ENCODE measurements at regions not wholly inside any gene's neighbourhood (a gene's known extent, or its start where the extent isn't known, plus 50 kb on each side); places are given as distances from the start of the nearest gene placed in this dataset.

DNA sequence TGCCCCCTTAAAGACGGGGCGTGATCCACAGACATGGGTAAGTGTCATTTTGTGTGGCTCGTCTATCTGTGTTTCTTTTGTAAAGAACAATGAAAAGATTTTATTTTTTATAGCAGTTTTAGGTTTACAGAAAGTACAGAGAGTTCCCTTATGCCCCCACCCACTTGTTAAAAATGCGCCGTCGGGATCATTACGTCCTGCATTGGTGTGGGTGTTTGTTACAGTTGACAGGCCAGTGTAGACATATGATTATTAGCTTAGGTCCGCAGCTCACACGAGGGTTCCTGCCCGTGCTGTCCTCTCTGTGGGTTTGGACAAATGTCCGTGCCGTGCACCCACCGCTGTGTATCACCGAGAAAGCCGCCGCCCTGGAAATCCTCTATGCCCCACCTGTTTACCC lies 50.5 kb downstream of the RGS12 start:
- no peak for DNase-seq (ENCODE audit: low read depth)
- TF ChIP-seq, protein P1, sequence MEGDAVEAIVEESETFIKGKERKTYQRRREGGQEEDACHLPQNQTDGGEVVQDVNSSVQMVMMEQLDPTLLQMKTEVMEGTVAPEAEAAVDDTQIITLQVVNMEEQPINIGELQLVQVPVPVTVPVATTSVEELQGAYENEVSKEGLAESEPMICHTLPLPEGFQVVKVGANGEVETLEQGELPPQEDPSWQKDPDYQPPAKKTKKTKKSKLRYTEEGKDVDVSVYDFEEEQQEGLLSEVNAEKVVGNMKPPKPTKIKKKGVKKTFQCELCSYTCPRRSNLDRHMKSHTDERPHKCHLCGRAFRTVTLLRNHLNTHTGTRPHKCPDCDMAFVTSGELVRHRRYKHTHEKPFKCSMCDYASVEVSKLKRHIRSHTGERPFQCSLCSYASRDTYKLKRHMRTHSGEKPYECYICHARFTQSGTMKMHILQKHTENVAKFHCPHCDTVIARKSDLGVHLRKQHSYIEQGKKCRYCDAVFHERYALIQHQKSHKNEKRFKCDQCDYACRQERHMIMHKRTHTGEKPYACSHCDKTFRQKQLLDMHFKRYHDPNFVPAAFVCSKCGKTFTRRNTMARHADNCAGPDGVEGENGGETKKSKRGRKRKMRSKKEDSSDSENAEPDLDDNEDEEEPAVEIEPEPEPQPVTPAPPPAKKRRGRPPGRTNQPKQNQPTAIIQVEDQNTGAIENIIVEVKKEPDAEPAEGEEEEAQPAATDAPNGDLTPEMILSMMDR (IDR thresholded peaks at IDR 0.05; ENCODE audit: insufficient read depth, low read depth, low read length, missing control alignments): no peak
- no peak overlapping the region for H3K4me3 ChIP-seq (ENCODE audit: low read depth, low read length)

DNA sequence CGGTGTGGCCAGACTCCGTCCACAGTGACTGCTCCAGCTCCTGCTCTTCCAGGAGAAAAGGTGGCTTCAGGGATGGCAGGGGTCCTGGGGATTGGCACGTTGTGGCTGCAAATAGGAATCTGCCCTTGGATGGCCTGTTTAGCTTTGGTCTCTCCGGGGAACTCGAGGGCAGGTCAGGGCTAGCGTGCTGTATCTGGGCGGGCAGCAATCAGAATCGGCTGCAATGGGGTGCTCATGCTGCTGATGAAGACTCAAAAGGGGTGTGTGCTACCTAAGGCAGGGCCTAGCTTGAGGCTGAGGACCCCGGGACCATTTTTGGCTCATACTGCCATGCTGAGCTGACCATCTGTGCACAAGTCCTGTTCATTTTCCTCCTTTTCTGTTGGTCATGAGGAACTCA lies 51.3 kb downstream of the RGS12 start:
- TF ChIP-seq, protein P1 (IDR thresholded peaks at IDR 0.05; ENCODE audit: insufficient read depth, low read depth, low read length, missing control alignments): no peak
- DNase-seq (ENCODE audit: low read depth): no peak
- H3K4me3 ChIP-seq (ENCODE audit: low read depth, low read length): no peak overlapping the region

DNA sequence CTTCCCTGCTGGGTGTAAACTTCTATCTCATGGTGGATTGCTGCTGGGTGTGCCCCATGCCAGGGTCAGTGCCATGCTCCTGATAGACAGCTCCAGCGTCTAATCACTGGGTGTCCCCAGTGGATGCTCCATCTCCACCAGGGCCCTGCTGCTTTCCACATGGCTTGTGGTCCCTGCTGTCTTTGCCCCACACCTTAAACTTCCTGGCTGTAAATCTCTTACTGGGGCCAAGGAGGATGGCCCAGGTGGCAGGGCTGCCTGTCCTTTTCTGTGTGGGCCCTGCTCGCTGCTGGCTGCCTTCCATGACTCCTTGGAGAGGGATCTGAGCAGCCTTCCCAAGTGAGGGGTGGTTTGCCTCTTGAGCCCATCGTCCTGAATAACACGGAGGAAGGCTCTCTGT lies 51.8 kb downstream of the RGS12 start:
- TF ChIP-seq, protein P1 (IDR thresholded peaks at IDR 0.05; ENCODE audit: insufficient read depth, low read depth, low read length, missing control alignments): no peak
- no peak for DNase-seq (ENCODE audit: low read depth)
- no peak overlapping the region for H3K4me3 ChIP-seq (ENCODE audit: low read depth, low read length)

DNA sequence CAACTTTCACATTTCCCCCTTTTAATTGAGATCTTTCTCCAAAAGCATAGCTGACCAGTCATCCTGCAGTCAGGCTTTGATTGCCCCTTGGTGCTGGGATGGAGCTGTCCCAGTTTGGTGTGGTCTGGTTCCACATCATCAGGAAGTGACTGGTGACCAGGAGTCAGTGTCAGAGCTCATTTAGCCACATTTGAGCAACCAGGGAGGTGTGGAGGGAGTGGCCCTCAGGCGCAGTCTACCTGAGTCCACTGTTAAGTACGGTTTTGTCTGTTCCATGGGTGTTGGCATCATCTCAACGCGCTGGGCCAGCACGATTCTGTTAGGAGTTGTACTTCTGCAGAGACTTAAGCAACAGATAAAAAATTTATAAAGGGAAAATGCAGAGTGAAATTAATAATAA lies 52.6 kb downstream of the RGS12 start:
- no peak for DNase-seq (ENCODE audit: low read depth)
- H3K4me3 ChIP-seq (ENCODE audit: low read depth, low read length): no peak overlapping the region
- TF ChIP-seq, protein P1 (IDR thresholded peaks at IDR 0.05; ENCODE audit: insufficient read depth, low read depth, low read length, missing control alignments): no peak

DNA sequence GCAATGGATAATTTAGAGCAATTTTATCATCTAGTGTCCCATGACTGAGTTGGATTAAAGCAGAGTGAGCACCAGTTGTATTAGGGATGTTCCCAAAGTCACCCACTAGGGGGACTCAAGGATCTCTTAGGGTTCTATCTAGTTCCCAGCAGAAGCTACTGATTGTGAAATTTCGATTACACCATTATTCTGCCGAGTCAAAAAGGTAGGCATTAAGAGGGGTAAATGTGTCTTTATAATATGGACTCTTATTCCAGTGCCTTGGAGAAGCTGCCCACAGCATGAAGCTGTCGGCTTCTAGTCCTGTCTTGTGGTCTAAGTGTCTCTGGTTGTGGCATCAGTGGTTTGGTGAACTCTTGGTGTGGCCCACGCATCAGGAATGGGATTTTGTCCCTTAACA lies 53.3 kb downstream of the RGS12 start:
- TF ChIP-seq, protein P1 (IDR thresholded peaks at IDR 0.05; ENCODE audit: insufficient read depth, low read depth, low read length, missing control alignments): peak; percentile 87
- DNase-seq (ENCODE audit: low read depth): peak; percentile 79
- H3K4me3 ChIP-seq (ENCODE audit: low read depth, low read length): no peak overlapping the region

DNA sequence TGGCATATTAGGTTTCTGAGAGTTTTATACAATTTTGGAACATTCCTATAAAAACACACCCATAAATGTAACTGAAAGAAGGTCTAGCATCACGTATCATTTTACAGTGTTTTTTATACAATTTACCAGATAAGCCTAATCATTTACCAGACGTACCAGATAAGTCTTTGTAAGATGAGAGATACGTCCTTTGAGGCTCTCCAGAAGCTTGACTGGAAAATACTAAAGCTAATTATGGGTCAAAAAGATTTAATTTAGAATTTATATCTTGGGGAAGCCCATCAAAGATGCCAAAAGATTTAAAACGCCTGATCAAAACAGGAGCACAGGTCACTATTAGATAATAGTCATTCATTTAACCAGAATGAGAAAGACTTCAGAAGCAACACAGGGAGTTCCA lies 55.0 kb downstream of the RGS12 start:
- TF ChIP-seq, protein P1 (IDR thresholded peaks at IDR 0.05; ENCODE audit: insufficient read depth, low read depth, low read length, missing control alignments): no peak
- no peak overlapping the region for H3K4me3 ChIP-seq (ENCODE audit: low read depth, low read length)

DNA sequence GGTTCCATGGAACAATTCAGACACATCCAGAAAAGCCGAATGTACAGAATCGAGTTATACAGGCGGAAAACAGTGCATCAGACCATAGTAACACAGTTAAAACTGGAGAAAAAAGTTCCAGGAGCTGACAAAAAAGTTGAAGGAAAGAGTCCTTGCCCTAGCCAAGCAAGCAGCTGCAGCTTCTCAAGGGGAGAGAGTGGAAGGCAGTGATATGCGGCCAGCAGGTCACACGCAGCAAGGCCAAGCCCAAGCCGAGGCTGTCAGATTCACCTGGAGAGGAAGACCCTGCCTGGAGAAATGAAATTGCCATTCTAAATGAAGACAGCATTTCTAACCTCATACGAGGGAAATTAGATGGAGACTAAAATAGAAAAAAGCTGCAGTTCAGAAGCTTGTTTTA lies 55.8 kb downstream of the RGS12 start:
- TF ChIP-seq, protein P1 (IDR thresholded peaks at IDR 0.05; ENCODE audit: insufficient read depth, low read depth, low read length, missing control alignments): no peak
- no peak for DNase-seq (ENCODE audit: low read depth)
- no peak overlapping the region for H3K4me3 ChIP-seq (ENCODE audit: low read depth, low read length)

More for the DNA sequence above, 55.0 kb downstream of the RGS12 start:
- DNase-seq (ENCODE audit: low read depth): no peak

Data from GM12865 (cell line).